H1 (cell line): ENCODE measurements at regions not wholly inside any gene's neighbourhood (a gene's known extent, or its start where the extent isn't known, plus 50 kb on each side); places are given as distances from the start of the nearest gene placed in this dataset.

Source experiments
- CHD7 ChIP-seq: fragments of 300-600 bp; sonication (generic); IDR thresholded peaks from 2 replicates; pipeline ENCODE4 v1.7.1; 2012; ENCODE audit warnings: low read length, moderate library complexity, mild to moderate bottlenecking, inconsistent platforms; ENCODE audit not compliant: insufficient replicate concordance
- JUND ChIP-seq: IDR thresholded peaks from 2 replicates; pipeline ENCODE4 v1.6.1; 2011; ENCODE audit warnings: mild to moderate bottlenecking, improper control_type of control experiment, low read length
- KDM1A ChIP-seq: fragments of 200-600, 300-600 bp; sonication (generic); IDR thresholded peaks from 2 replicates; pipeline ENCODE4 v1.7.1; 2016; ENCODE audit warnings: mild to moderate bottlenecking, low read length, borderline replicate concordance
- MAX ChIP-seq: IDR thresholded peaks from 2 replicates; pipeline ENCODE4 v1.6.1; 2012; ENCODE audit warnings: inconsistent platforms
- POU5F1 ChIP-seq: IDR thresholded peaks from 2 replicates; pipeline ENCODE4 v1.6.1; 2011; ENCODE audit warnings: low read depth, mild to moderate bottlenecking, low read length, moderate library complexity
- RXRA ChIP-seq: IDR thresholded peaks from 2 replicates; pipeline ENCODE4 v1.6.1; 2011; ENCODE audit warnings: low read depth, mild to moderate bottlenecking, low read length, moderate library complexity; ENCODE audit not compliant: insufficient read depth
- SIN3A ChIP-seq, 2 experiments: IDR thresholded peaks in 1 of 2; conservative IDR thresholded peaks in 1 of 2; 2 replicates each; pipeline ENCODE4 v1.6.1; 2011 to 2012; ENCODE audit warnings: low read length in 2 of 2, improper control_type of control experiment in 1 of 2, low read depth in 1 of 2, mild to moderate bottlenecking in 1 of 2
- TAF1 ChIP-seq: IDR thresholded peaks from 2 replicates; pipeline ENCODE4 v1.6.1; 2011; ENCODE audit warnings: mild to moderate bottlenecking, low read depth, low read length
- TCF12 ChIP-seq: IDR thresholded peaks from 2 replicates; pipeline ENCODE4 v1.6.1; 2011; ENCODE audit warnings: low read depth, mild to moderate bottlenecking, low read length
- ZNF274 ChIP-seq: IDR thresholded peaks from 2 replicates; pipeline ENCODE4 v1.7.0; 2012; ENCODE audit warnings: low read length, borderline replicate concordance; ENCODE audit errors: extremely low read depth
- TF ChIP-seq, protein P1 (sequence below): IDR thresholded peaks from 2 replicates; pipeline ENCODE4 v1.6.1; 2011; ENCODE audit warnings: low read length, improper control_type of control experiment

GRCh38 chr6:8579372-8579771 is 144.0 kb upstream of the SLC35B3 start (continued):
- no peak for TF ChIP-seq CHD7
- no peak for TF ChIP-seq TCF12
- no peak for TF ChIP-seq MAX
- TF ChIP-seq ZNF274, result no peak
- TF ChIP-seq POU5F1, result no peak
- TF ChIP-seq JUND, result no peak
- no peak for TF ChIP-seq KDM1A
- TF ChIP-seq SIN3A (conservative IDR thresholded peaks at IDR 0.05 in 1 of 2, IDR thresholded peaks at IDR 0.05 in 1 of 2; ENCODE audit: low read depth in 1 of 2, low read length in 2 of 2), result no peak
- no peak for TF ChIP-seq TAF1
- TF ChIP-seq, protein P1, sequence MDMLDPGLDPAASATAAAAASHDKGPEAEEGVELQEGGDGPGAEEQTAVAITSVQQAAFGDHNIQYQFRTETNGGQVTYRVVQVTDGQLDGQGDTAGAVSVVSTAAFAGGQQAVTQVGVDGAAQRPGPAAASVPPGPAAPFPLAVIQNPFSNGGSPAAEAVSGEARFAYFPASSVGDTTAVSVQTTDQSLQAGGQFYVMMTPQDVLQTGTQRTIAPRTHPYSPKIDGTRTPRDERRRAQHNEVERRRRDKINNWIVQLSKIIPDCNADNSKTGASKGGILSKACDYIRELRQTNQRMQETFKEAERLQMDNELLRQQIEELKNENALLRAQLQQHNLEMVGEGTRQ, result no peak
- no peak for TF ChIP-seq RXRA
